ENCODE measurements at regions not wholly inside any gene's neighbourhood (a gene's known extent, or its start where the extent isn't known, plus 50 kb on each side); places are given as distances from the start of the nearest gene placed in this dataset.
A peak's percentile ranks its signal among the peaks of the same experiment; 100 is the strongest.

GRCh38 chr9:118751848-118752223 is 617.4 kb downstream of the BRINP1 start:
- no peak for DNase-seq (ENCODE audit: low read depth)

- DNase-seq (ENCODE audit: low read depth) = no peak
These were observed 608.0 kb downstream of the BRINP1 start for GRCh38 chr9:118761016-118761790.

GRCh38 chr9:118767571-118767970 is 601.7 kb downstream of the BRINP1 start:
- no peak for DNase-seq (ENCODE audit: low read depth)

GRCh38 chr9:118782790-118783463 is 586.3 kb downstream of the BRINP1 start:
- no peak for DNase-seq (ENCODE audit: low read depth)

- no peak for DNase-seq (ENCODE audit: low read depth)
These were observed 585.2 kb downstream of the BRINP1 start for GRCh38 chr9:118784033-118784432.

- DNase-seq (ENCODE audit: low read depth) = no peak
These were observed 583.8 kb downstream of the BRINP1 start for GRCh38 chr9:118785456-118785855.

GRCh38 chr9:118786877-118787276 is 582.4 kb downstream of the BRINP1 start:
- no peak for DNase-seq (ENCODE audit: low read depth)

GRCh38 chr9:118809160-118809625 is 560.0 kb downstream of the BRINP1 start:
- no peak for DNase-seq (ENCODE audit: low read depth)

GRCh38 chr9:118829334-118829733 is 539.9 kb downstream of the BRINP1 start:
- DNase-seq (ENCODE audit: low read depth) = peak; percentile 4

GRCh38 chr9:118832371-118832770 is 536.9 kb downstream of the BRINP1 start:
- DNase-seq (ENCODE audit: low read depth) = no peak

- DNase-seq (ENCODE audit: low read depth) = no peak
These were observed 532.3 kb downstream of the BRINP1 start for GRCh38 chr9:118836891-118837290.

- no peak for DNase-seq (ENCODE audit: low read depth)
These were observed 497.7 kb downstream of the BRINP1 start for GRCh38 chr9:118871531-118871930.

GRCh38 chr9:118882684-118883083 is 486.6 kb downstream of the BRINP1 start:
- peak; percentile 33 for DNase-seq (ENCODE audit: low read depth)

GRCh38 chr9:118883411-118883810 is 485.8 kb downstream of the BRINP1 start:
- no peak for DNase-seq (ENCODE audit: low read depth)

- no peak for DNase-seq (ENCODE audit: low read depth)
These were observed 478.0 kb downstream of the BRINP1 start for GRCh38 chr9:118891213-118891612.

- no peak for DNase-seq (ENCODE audit: low read depth)
These were observed 472.8 kb downstream of the BRINP1 start for GRCh38 chr9:118896324-118897000.

GRCh38 chr9:118918180-118918579 is 451.1 kb downstream of the BRINP1 start:
- DNase-seq (ENCODE audit: low read depth) = no peak

- no peak for DNase-seq (ENCODE audit: low read depth)
These were observed 440.5 kb downstream of the BRINP1 start for GRCh38 chr9:118928722-118929121.

GRCh38 chr9:118929287-118929686 is 439.9 kb downstream of the BRINP1 start:
- peak; percentile 68 for DNase-seq (ENCODE audit: low read depth)

- no peak for DNase-seq (ENCODE audit: low read depth)
These were observed 437.3 kb downstream of the BRINP1 start for GRCh38 chr9:118931941-118932340.

- DNase-seq (ENCODE audit: low read depth) = no peak
These were observed 430.7 kb downstream of the BRINP1 start for GRCh38 chr9:118938581-118938980.

GRCh38 chr9:118940473-118940872 is 428.8 kb downstream of the BRINP1 start:
- no peak for DNase-seq (ENCODE audit: low read depth)

GRCh38 chr9:118946669-118947068 is 422.6 kb downstream of the BRINP1 start:
- no peak for DNase-seq (ENCODE audit: low read depth)

Data from HS-27A (cell line).